ENCODE measurements at regions not wholly inside any gene's neighbourhood (a gene's known extent, or its start where the extent isn't known, plus 50 kb on each side); places are given as distances from the start of the nearest gene placed in this dataset.

DNA sequence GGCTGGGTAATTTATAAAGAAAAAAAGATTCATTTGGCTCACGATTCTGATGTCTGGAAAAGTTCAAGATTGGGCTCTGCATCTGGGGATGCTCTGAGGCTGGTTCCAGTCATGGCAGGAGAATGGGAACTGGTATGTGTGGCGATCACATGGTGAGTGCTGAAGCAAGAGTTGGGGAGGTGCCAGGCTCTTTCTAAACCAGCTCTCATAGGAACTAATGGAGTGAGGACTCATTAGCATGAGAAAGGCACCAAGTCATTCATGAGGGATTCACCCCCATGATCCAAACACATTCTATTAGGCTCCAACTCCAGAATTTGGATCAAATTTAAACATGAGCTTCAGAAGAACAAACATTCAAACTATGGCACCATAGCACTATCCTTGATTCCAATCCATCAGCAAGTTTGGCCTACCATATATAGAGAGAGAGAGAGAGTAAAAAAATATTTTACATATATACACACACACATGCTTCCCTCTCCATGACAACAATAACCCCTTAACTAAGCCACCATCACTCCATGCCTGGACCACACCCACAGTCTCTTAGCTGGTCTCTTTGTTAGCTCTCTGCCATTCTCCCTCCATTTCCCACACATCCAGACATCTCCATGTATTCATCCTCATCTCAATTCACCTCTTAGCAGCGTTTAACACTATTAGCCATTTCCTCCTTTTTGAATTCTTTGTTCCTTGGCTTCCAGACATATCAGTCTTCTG lies 57.9 kb downstream of the NPY start:
- DNase-seq: no peak
- ATAC-seq (ENCODE audit: low read depth in 2 of 2): no peak
- peaks cover 3 to 17% (median 4%) of the 10 kb centered on the region in 3 donors for H3K27me3 Mint-ChIP-seq
- H3K9me3 Mint-ChIP-seq: no peaks in the 10 kb centered on the region
- no peaks in the 10 kb centered on the region for H3K4me1 Mint-ChIP-seq
- H3K4me3 Mint-ChIP-seq: no peak overlapping the region
- no peaks in the 10 kb centered on the region for H3K36me3 Mint-ChIP-seq
- no peak overlapping the region for H3K27ac Mint-ChIP-seq

DNA sequence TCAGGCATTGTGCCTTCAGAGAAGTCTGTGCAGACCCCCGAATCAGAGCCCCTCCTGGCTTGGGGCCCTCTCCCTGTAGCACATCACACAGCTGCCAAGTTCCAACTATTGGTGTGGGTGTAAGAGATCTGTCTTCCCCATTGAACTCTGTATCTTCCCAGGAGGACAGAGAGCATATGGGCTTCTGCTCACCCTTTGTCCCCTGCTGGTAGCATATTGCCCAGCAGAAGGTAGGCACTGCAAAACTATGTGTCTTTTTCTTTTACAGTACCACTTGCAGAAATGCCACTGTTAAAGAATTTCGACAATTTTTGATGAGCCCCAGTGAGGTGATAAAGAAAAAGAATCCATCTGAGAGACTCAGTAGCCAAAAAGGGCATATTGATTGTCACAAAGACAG lies 59.6 kb downstream of the NPY start:
- ATAC-seq (ENCODE audit: low read depth in 2 of 2) (no peak), DNase-seq (no peak)
- no peak overlapping the region for H3K4me3 Mint-ChIP-seq
- H3K4me1 Mint-ChIP-seq: no peaks in the 10 kb centered on the region
- H3K27ac Mint-ChIP-seq: no peak overlapping the region
- H3K36me3 Mint-ChIP-seq: no peaks in the 10 kb centered on the region
- H3K27me3 Mint-ChIP-seq: peaks cover 0 to 6% (median 1%) of the 10 kb centered on the region in 3 donors
- H3K9me3 Mint-ChIP-seq: no peaks in the 10 kb centered on the region

DNA sequence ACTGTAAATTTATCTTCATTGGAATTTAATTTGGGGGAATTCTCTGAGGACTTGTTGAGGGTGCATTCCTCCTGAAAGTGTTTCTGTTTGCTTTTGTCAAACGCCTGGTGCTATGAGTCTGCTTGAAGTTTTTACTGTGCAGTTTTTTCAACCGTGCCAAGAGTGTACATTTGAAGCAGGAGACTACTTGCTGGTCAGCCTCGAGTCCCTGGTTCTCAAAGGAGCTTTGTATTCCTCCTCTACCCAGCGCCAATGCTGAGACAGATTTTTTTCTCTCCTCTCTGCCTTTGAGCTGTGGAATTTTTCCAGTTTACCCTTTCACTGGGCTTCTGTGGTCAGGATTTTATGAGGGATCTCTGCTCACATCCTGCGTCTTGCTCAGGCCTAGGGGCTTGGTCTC lies 62.1 kb downstream of the NPY start:
- Mint-ChIP-seq H3K36me3 (peaks cover 0 to 11% of the 10 kb centered on the region in 2 donors), H3K9me3 (peaks cover 5 to 19% (median 17%) of the 10 kb centered on the region in 7 donors), H3K4me1 (no peaks in the 10 kb centered on the region), H3K4me3 (no peak overlapping the region), H3K27ac (no peak overlapping the region), H3K27me3 (peaks cover 0 to 6% (median 4%) of the 10 kb centered on the region in 3 donors)
- DNase-seq (no peak), ATAC-seq (ENCODE audit: low read depth in 2 of 2) (no peak)

DNA sequence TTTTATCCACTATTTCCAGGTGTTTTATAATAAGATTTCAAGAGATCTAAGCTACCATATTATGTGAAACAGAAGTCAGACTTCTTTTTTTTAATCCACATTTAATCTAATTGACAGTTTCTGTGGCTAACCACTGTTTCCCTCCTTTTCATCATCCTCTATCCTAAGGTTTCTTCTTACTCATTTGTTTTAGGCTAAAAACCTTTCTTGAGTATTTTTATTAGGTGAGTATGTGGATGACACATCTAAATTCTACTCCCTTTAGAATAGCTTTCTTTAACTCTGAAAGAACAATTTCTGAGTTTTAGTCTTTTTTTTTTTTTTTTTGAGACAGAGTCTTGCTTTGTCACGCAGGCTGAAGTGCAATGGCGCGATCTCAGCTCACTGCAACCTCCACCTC lies 62.7 kb downstream of the NPY start:
- Mint-ChIP-seq H3K27me3 (peaks cover 4 to 9% (median 4%) of the 10 kb centered on the region in 3 donors), H3K9me3 (peaks cover 5 to 24% (median 20%) of the 10 kb centered on the region in 7 donors), H3K4me1 (no peaks in the 10 kb centered on the region), H3K27ac (no peak overlapping the region), H3K36me3 (peaks cover 0 to 11% of the 10 kb centered on the region in 2 donors), H3K4me3 (no peak overlapping the region)
- DNase-seq: no peak
- no peak for ATAC-seq (ENCODE audit: low read depth in 2 of 2)

DNA sequence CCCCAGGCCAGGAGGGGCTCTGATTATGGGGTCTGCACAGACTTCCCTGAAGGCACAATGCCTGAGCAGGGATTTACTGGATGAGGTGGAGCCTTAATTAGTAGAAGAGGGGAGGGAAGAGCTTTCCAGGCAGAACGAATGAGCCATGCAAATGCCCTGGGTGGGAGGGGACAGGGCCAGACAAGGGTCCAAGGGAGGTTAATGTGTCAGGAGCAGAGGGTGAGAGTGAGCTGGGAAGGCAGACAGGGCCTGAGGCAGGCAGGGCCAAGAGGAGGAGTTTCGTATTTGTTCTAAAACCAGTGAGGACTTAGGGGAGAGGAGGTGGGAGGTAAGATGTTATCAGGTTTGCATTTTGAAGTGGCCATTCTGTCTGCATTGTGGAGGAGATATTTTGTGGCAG lies 65.3 kb downstream of the NPY start:
- Mint-ChIP-seq H3K4me3 (peak overlapping the region in 1 of 8 donors; percentile 52), H3K27ac (peak overlapping the region in 1 of 6 donors; percentile 75), H3K4me1 (no peaks in the 10 kb centered on the region), H3K9me3 (peaks cover 5 to 32% (median 20%) of the 10 kb centered on the region in 7 donors), H3K36me3 (peaks cover 0 to 11% of the 10 kb centered on the region in 2 donors), H3K27me3 (peaks cover 4 to 22% (median 16%) of the 10 kb centered on the region in 3 donors)
- ATAC-seq (ENCODE audit: low read depth in 2 of 2) (no peak), DNase-seq (no peak)

DNA sequence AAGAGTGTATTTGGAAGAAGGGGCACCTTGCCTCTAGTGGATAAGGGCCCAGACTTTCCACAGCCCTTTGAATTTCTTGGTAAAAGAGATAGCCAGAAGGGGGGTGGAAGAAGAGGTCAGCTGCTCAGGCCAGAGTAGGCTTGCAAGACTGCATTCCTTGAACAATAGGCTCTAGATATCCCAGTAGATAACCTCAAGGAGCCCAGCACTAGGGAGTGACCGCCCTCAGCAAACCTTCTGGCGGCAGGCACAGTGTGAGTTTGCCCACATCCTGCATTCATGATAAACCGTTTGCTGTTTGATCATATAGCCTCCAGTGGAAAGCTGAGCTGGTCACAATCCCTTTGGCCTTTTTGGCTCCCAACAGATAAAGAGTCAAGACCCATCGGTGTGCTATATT lies 70.5 kb downstream of the NPY start:
- no peak overlapping the region for H3K4me3 Mint-ChIP-seq
- no peak for DNase-seq
- no peak for ATAC-seq (ENCODE audit: low read depth in 2 of 2)
- H3K4me1 Mint-ChIP-seq: no peaks in the 10 kb centered on the region
- H3K27me3 Mint-ChIP-seq: peaks cover 0 to 17% (median 16%) of the 10 kb centered on the region in 3 donors
- peaks cover 5% of the 10 kb centered on the region in 2 donors for H3K36me3 Mint-ChIP-seq
- peak overlapping the region in 1 of 6 donors; percentile 67 for H3K27ac Mint-ChIP-seq
- peaks cover 10 to 41% (median 22%) of the 10 kb centered on the region in 7 donors for H3K9me3 Mint-ChIP-seq

DNA sequence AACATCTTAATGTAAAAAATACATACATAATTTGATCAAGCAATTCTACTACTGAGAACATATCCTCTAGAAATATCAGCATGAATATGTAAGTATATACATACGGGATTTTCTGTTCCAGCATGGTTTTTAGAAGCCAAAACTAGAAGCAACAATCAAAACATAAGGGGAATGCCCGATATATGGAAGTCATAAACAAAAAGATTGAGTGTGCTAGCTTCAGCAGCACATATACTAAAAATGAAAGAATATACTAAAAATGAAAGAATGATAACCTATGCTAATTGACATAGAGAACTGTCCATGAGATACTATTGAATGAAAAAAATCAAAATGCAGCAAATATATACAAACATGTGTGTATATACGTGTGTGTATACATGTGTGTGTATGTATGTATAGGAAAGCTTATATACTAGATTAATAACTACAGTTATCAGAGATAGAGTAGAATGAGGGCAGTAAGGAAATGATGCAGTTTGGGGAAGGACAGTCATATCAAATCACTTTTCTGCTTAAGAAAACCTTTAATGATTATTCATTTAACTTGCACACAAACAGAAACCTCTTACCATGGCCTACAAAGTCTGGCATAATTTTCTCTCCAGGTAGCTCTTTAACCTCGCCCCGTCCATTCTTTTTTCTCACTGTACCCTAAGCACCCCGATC lies 72.9 kb downstream of the NPY start:
- H3K27ac Mint-ChIP-seq: no peak overlapping the region
- peaks cover 3 to 23% (median 7%) of the 10 kb centered on the region in 7 donors for H3K9me3 Mint-ChIP-seq
- peaks cover 4 to 16% (median 12%) of the 10 kb centered on the region in 3 donors for H3K27me3 Mint-ChIP-seq
- peaks cover 0 to 5% of the 10 kb centered on the region in 2 donors for H3K36me3 Mint-ChIP-seq
- DNase-seq: no peak
- no peaks in the 10 kb centered on the region for H3K4me1 Mint-ChIP-seq
- H3K4me3 Mint-ChIP-seq: no peak overlapping the region
- ATAC-seq (ENCODE audit: low read depth in 2 of 2): no peak

DNA sequence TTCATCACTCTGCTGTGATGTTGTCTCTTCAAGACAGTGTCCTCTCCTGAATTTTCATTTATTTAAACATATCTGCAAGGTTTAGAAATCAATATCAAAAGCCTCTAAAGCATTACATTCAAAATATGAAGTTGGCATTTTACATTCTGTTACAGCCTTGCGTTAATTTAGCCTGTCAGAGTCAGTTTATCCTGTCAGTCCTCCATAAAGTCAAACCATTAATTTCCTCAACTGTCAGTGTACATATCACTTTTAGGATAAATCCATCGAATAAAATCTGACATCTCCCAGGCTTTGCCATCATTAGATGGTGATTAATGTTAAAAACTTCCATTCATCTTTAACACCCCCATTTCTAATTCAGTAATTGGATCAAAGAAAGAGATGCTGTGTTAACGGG lies 77.0 kb downstream of the NPY start:
- ATAC-seq (ENCODE audit: low read depth in 2 of 2) (no peak), DNase-seq (no peak)
- no peak overlapping the region for H3K27ac Mint-ChIP-seq
- H3K27me3 Mint-ChIP-seq: peaks cover 0 to 18% (median 9%) of the 10 kb centered on the region in 3 donors
- H3K36me3 Mint-ChIP-seq: no peaks in the 10 kb centered on the region
- no peaks in the 10 kb centered on the region for H3K4me1 Mint-ChIP-seq
- peaks cover 0 to 4% (median 0%) of the 10 kb centered on the region in 7 donors for H3K9me3 Mint-ChIP-seq
- no peak overlapping the region for H3K4me3 Mint-ChIP-seq

DNA sequence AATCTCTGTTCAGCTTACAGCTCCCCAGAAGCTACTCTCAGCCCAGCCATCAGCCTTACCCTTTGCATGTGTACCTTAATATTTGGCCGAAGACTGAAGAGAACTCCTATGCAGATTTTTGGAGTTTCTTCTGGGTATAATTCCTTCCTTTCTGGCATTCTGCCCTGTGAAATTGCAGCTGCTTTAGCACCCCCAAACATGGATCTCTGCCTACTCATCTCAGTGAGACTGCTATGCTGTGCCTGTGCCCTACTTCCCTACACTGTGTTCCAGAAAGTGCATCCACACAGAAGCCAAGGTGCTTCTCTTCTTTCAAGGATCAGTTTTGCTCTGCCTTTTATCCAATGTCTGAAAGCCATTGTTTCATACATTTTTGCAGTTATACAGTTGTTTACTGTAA lies 81.6 kb downstream of the NPY start:
- peak overlapping the region in 1 of 6 donors; percentile 85 for H3K27ac Mint-ChIP-seq
- peaks cover 0 to 4% (median 0%) of the 10 kb centered on the region in 7 donors for H3K9me3 Mint-ChIP-seq
- peaks cover 6 to 45% (median 9%) of the 10 kb centered on the region in 3 donors for H3K27me3 Mint-ChIP-seq

DNA sequence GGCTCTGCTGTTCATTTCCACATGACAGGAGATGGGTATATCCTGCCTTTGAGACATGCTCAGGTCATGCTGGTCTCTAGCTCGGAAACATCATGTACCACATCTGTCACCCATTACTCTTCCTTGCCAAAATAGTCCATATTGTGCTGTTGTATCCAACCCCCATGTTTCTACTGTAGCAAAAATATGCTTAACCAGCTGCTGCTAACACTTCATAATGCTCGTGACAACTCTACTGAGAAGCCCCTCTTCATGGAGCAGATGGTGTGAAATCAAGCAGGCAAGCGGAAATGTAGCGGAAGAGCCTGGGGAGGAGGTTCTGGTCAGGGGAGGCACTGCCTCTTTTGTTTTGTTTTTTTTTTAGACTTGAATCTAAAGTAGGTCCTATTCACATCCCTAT lies 82.9 kb downstream of the NPY start:
- Mint-ChIP-seq H3K27ac (peak overlapping the region in 2 of 6 donors; percentile 27 to 54), H3K4me1 (no peaks in the 10 kb centered on the region), H3K36me3 (no peaks in the 10 kb centered on the region), H3K9me3 (peaks cover 0 to 4% (median 0%) of the 10 kb centered on the region in 7 donors), H3K27me3 (peaks cover 5 to 39% (median 6%) of the 10 kb centered on the region in 3 donors), H3K4me3 (peak overlapping the region in 2 of 8 donors; percentile 2 to 64)
- ATAC-seq (ENCODE audit: low read depth in 2 of 2): peak in 1 of 2 donors; percentile 50
- DNase-seq: no peak

More for the DNA sequence above, 81.6 kb downstream of the NPY start:
- Mint-ChIP-seq H3K4me3 (peak overlapping the region in 1 of 8 donors; percentile 3), H3K4me1 (no peaks in the 10 kb centered on the region), H3K36me3 (no peaks in the 10 kb centered on the region)
- no peak for DNase-seq
- no peak for ATAC-seq (ENCODE audit: low read depth in 2 of 2)

DNA sequence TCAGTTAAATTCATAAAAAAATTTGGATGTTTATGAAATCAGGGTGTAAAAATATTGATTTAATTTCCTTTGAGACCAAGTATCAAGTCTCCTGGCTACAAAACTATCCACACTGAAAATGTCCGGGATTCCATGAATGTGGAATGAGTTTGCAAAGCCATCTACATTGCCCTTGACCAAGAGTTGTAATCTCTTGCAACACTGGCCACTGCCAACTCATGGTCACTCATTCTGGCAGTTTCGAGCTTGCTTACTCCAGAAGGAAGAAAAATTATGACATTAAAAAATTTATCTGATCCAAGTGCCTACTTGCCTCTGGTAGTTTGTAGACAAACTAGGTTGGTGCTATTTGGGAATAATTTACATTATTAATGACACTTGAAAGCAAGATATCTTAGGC lies 84.2 kb downstream of the NPY start:
- H3K4me1 Mint-ChIP-seq: no peaks in the 10 kb centered on the region
- no peak for ATAC-seq (ENCODE audit: low read depth in 2 of 2)
- H3K36me3 Mint-ChIP-seq: no peaks in the 10 kb centered on the region
- no peak overlapping the region for H3K27ac Mint-ChIP-seq
- H3K9me3 Mint-ChIP-seq: peaks cover 0 to 2% (median 0%) of the 10 kb centered on the region in 7 donors
- no peak overlapping the region for H3K4me3 Mint-ChIP-seq
- peaks cover under 1 to 37% (median 6%) of the 10 kb centered on the region in 3 donors for H3K27me3 Mint-ChIP-seq
- DNase-seq: no peak

DNA sequence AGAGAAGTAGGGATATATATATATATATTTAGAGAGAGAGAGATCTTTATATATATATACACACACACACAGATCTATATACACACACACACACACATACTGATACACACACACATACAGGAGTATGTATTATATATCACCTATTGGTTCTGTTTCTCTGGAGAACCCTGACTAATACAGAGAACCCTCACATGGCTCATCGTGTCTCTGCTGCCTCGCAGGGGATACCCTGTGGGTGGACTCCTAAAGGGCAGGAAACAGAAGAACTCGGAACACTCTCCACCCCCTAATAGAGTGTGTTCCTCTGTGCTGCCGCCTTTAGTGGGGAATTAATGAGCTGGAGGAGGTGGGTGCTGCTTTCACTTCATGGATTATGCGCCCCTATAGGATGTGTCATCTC lies 86.6 kb downstream of the NPY start:
- Mint-ChIP-seq H3K9me3 (peaks cover 0 to 2% (median 0%) of the 10 kb centered on the region in 7 donors), H3K27ac (peak overlapping the region in 1 of 6 donors; percentile 52), H3K4me1 (no peaks in the 10 kb centered on the region), H3K36me3 (no peaks in the 10 kb centered on the region), H3K4me3 (no peak overlapping the region), H3K27me3 (peaks cover 0 to 32% (median 6%) of the 10 kb centered on the region in 3 donors)
- ATAC-seq (ENCODE audit: low read depth in 2 of 2): no peak
- no peak for DNase-seq

DNA sequence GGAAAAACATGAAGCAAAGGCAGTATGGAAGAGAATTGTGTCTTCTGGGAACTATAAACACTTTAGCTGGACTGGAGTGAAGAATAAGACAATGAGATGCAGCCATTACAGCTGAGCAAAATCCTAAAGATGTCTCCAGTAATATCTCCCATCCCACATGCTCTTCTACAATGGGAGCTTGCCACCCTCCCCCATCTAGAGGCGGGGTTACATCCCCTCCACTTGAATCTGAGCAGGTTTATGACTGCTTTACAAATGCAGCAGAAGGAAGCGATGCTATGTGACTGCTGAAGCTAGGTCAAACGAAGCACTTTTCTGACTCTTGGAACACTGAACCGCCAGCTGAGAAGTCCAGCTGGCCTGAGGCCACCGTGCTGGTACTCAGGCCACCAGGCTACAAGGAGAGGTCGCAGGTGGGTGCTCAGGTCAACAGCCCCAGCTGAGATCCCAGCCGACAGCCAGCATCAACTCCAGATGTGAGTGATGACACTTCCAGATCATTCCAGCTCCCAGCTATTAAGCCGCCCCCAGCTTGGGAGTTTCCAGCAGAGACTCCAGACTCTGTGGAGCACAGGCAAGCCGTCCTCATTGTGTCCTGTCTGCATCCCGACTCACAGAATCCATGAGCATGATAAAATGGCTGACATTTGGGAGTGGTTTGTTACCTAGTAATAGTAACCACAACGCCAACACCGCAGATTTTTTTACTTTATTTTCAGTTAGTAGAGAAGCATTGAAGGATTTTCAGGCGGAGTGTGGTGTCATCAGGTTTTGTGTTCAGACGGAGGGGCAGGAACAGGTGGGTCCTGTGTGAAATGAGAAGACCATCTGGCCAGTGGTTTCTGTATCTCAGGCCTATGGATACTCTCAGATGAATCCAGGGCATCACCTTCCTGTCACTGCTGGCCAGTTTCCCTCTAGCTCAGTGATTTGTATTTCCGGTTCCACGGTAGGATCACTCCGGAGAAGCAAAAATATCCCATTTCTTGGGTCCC lies 89.3 kb downstream of the NPY start:
- H3K9me3 Mint-ChIP-seq: peaks cover 0 to 2% (median 0%) of the 10 kb centered on the region in 7 donors
- H3K27ac Mint-ChIP-seq: no peak overlapping the region

More for the DNA sequence above, 89.3 kb downstream of the NPY start:
- no peak for DNase-seq
- Mint-ChIP-seq H3K4me1 (no peaks in the 10 kb centered on the region), H3K4me3 (no peak overlapping the region), H3K27me3 (peaks cover 0 to 6% (median 6%) of the 10 kb centered on the region in 3 donors), H3K36me3 (no peaks in the 10 kb centered on the region)
- ATAC-seq (ENCODE audit: low read depth in 2 of 2): no peak

Data from naive B cell (primary cell).